HG03342 (cell line): ENCODE measurements at regions not wholly inside any gene's neighbourhood (a gene's known extent, or its start where the extent isn't known, plus 50 kb on each side); places are given as distances from the start of the nearest gene placed in this dataset.
"Not testable (repeated sequence)": the region's sequence is repeated elsewhere in the genome, so short reads cannot be mapped to it uniquely, and the experiment has no call there.

ENCODE experiments used
- ATAC-seq: cut with Tn5 transposase; IDR thresholded peaks from one replicate; pipeline ENCODE4 v1.9.1; 2021; ENCODE audit warnings: mild to moderate bottlenecking, moderate library complexity; ENCODE audit not compliant: unreplicated experiment

DNA sequence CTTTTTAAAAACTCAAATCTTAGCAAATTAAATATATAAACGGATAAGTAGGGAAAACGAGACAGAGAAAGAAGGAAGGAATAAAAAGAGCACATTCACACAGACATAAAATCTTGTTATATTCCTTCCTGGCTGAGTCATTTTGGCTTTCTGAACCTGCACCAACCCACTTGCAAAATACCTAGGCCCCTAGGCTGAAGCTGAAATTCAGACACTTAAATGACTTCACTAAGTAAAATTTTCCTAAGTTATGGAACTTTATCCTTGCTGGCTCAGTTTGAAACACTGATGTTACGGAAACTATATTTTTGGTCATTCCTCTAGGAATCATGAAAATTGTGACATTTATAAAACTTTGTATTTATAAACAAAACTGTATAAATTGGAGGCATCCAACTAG lies 462.8 kb upstream of the NFIA start:
- no peak for ATAC-seq

DNA sequence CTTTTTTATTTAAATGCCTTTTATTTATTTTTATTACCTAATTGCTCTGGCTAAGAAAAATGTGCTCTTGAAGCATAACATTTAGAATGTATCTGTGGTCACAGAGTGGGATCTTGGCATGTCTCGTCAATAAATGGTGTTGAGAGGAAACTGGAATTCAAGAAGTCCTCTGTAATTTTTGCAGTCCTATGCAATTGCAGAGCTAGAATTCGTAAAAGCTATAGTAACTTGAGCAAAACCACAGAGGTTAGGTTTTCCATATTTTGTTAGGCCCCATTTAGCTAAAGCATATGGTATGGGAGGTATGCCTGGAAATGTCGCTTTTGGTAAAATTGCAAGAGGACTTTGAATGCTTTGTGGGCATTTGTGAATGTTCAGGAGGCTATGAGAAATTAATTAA lies 466.7 kb upstream of the NFIA start:
- ATAC-seq = no peak

GRCh38 chr1:60612790-60613189 lies 469.6 kb upstream of the NFIA start:
- no peak for ATAC-seq

DNA sequence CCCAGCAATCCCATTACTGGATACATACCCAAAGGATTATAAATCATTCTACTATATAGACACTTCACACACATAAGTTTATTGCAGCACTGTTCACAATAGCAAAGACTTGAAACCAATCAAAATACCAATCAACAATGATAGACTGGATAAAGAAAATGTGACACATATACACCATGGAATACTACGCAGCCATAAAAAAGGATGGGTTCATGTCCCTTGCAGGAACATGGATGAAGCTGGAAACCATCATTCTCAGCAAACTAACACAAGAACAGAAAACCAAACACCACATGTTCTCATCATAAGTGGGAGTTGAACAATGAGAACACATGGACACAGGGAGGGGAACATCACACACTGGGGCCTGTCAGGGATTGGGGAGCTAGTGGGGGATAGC lies 475.4 kb upstream of the NFIA start:
- not testable (repeated sequence) for ATAC-seq

GRCh38 chr1:60600532-60600931 lies 481.8 kb upstream of the NFIA start:
- no peak for ATAC-seq

DNA sequence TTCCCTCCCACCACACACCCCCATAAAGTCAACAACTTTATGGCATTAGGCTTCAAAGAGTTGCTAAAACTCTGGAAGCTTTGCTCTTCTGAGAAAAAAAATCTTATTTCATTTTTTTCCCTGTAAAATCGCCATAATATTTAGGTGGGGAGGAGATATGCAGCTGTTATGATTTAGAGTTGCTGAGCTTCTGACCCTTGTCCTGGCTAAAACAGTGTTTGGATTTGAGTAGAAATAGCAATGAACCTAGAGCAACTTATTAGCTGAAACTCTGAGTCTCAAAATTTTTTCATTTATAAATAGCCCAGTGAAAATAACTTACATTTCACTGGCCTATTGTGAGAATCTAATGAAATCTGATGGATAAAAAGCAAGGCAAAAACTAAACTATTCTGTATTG lies 482.8 kb upstream of the NFIA start:
- ATAC-seq = no peak

DNA sequence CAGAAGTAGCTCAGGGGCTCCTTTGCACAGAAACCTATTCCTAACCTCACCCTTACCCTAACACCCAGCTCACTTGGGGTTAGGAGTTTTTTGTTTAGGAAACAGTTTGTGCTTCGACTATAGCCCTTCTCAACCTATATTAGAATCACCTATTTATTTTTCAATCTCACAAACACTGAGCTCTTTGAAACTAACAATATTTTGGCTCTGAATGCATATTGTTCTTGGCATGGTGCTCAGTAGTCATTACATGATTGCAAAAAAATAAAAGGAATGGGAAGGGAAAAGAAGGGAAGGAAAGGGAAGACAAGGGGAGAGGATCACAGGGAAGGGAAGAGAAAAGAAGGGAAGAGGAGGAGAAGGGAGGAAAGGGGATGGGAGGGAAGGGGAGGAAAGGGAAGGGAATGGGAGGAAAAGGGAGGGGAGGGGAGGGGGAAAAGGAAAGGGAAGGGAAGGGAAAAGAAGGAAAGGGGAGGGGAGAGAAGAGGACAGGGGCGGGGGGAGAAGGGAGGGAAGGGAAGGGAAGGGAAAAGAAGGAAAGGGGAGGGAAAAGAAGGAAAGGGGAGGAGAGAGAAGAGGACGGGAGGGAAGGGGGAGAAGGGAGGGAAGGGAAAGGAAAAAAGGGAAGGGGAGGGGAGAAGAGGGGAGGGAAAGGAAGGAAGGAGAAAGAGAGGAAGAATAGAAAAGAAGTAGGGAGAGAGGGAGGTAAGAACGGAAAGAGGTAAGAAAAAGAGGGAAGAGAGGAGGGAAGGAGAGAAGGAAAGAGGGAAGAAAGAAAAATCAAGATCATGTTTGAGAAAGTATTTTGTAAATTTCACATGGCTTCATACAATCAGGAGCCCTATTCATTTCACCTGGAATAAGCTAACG lies 484.1 kb upstream of the NFIA start:
- no peak for ATAC-seq

DNA sequence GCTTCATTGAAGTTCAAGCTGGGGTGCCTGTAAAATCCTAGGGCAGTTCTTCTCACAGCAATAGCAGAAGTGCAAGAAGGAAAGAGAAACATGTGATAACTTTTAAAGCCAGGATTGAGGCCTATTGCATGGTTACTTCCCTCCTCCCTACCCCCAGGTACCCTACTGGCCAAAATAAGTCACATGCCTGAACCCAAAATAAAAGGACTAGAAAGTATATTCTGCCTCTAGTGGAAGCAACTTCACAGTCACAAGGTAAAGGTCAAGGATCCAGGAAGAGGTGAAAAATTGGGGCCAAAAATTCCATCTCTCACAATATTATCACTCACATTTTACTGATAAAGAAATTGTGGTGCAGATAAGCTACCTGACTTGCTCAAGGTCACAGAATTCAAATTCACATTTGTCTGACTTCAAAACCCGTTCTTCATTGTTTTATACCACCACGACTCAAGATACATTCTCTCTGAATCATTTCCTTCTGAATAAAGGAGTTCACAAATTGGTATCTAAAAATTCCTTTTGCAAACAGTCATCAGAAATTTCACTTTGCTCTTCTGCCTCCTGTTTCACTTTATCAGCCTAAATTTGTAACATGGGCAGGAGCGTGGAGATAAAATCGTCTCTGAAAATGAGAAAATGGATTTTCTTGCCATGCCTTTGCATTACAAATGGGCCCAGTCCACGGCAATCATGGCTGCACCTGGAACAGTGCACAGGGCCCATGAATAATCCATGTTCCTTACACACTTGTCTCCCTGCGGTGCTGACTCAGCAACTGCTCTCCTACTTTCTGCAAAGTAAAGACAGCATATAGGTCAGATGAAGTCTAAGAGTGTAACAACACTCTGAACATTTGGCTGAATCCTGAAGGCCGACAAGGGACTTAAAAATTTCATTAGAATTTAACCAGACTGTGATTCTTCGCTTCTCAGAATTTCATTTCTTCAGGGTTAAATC lies 485.3 kb upstream of the NFIA start:
- ATAC-seq = no peak

DNA sequence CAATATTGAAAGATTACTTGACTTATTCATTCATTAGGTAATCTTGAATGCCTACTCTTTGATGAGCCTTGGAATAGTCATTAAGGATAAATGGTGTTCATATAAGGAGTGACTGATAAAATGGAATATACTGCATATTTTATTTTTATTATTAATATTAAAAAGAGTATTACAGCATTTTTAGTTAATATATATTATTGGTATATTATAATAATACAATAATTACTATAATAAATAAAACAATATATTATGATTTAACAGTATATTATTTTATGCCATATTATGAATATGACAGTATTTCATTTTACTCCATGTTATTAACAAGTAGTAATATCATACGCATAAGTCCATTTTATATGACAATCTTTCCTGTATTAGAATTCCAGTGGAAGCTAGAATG lies 490.8 kb upstream of the NFIA start:
- no peak for ATAC-seq

DNA sequence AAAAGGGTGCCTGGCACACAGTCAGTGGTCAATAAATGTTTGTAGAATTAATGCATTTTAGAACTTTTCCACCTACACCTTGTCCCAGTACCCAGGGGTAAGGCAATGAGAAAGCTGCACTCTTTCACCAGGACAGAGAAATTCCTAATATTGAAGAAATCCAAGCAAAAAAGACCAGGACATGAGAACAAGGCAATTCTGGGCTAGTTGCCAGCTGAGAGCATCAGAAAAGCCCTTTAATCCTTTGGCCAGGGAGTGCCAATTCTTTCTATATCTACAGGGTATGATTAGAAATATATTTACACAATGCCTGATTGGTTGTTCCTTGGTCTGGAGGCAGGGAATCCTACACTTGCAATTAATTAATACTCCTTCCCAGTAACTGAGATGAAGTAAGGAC lies 492.4 kb upstream of the NFIA start:
- no peak for ATAC-seq

GRCh38 chr1:60589046-60589748 lies 493.2 kb upstream of the NFIA start:
- no peak for ATAC-seq

DNA sequence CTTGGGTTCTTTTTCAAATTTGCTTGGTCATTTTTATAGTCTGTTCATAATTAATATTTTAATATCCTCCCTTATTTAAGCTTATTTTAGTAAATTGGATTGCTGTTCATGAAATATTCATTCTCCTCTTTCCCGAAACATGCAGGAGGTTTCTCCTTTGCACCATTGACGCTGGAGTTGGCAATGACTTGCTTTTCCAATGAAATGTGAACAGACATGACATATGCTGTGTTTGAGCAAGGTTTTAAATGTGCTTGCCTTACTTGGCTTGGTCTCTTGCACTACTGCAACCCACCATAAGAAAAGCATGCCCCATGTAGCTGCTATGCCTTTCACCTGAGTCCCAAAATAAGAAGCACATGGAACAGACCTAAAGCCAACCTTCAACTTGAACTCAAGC lies 498.0 kb upstream of the NFIA start:
- ATAC-seq = no peak

DNA sequence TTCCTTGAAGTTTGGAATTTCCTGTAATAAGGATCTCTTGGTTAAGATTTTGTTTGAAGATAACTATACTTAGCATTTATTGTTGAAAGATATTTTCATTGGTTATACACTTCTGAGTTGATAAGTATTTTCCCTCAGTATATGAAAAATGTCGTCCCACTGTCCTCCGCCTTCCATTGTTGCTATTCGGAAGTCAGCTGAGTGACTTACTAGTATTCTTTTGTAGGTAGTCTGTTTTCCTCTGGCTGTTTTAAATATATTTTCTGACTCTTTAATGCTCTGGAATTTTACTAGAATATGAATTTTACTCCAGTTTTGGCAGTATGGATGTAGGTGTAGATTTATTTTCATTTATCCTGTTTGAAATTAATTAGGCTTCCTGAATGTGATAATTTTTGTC lies 498.7 kb upstream of the NFIA start:
- ATAC-seq = no peak

DNA sequence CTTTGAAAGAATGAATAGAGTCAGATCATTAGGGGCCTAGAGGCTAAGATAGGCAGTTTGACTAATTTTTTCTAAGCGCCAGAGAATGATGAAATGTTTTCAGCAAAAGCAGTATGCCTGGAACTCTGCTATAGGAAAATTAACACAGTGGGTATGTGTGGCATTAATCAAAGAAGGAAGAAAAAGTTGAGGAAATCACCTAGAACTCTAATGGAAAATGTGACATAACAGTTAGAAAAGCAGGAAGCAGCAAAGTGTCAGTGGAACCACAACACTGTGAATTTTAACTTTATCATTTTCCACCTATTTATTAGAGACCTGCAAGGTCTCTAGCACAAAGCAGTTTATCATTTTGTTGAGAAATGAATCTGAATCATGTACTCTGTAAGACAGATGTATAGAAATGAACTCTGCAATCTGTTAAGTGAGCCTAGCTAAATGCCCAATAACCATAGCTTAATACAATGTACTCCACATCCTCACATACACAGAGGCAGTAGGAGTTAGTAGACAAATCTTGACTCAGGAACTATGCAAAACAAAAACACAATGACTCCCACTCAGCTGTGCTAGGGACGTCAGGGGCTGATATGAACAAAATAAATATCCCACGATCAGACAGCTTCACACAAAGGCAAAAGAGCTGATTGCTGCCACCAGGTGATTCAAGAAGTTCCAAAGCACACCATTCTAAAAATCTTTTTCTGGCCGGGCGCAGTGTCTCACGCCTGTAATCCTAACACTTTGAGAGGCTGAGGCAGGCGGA lies 500.7 kb upstream of the NFIA start:
- no peak for ATAC-seq

DNA sequence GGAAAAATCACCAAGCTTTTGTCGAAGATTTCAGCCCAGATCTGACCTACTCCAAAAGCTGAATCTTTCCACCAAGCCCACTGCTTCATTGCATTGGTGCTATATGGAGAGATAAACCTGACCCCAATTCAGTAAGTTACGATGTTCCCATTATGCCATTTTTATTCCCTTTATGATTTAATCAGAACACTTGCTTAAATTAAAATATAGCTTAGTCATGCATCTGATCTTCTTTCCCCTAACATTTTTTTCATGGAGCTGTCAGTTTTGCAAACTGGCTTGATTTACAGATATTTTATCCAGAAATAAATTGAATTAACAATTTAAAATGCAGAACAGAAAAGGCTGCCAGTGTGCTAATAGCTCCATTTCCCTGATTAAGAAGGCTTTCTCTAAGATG lies 503.5 kb upstream of the C1orf87 start:
- no peak for ATAC-seq

- ATAC-seq = no peak
These were observed 501.9 kb upstream of the C1orf87 start for GRCh38 chr1:60575326-60575977.

- no peak for ATAC-seq
These were observed 500.3 kb upstream of the C1orf87 start for GRCh38 chr1:60573726-60574409.

DNA sequence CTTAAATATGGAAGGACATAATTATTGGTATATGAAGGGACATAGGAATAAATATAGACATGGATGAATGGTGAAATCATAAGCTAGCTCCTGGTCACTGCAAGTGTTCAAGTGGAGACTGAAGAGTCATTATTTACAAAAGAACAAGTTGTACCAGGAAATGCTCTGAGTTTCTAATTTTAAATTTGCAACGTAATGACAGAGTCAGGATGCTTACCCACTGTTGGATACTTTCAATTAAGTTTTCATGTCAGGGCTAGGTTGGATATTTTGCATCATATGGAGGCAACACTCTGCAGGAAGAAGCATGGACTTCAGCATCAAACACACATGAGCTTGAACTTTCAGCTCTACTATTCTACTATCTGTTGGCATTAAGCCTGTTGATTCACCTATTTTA lies 499.6 kb upstream of the C1orf87 start:
- no peak for ATAC-seq

GRCh38 chr1:60572378-60572777 lies 498.8 kb upstream of the C1orf87 start:
- ATAC-seq = no peak
